HCT116 (cell line): ENCODE measurements at regions not wholly inside any gene's neighbourhood (a gene's known extent, or its start where the extent isn't known, plus 50 kb on each side); places are given as distances from the start of the nearest gene placed in this dataset.

ENCODE experiments used
- ATAC-seq: fragments of 200-7000 bp; cut with Tn5 transposase; 2 replicates; pipeline ENCODE4 v1.9.1; 2020; ENCODE audit warnings: mild to moderate bottlenecking, moderate library complexity
- BruUV-seq: library from RNA; stranded (reverse); fragments of 400-500 nt; replicated peaks from 2 replicates; lab custom pipeline; 2021; lab: Mats Ljungman, UMichigan
- CTCF ChIA-PET: fragments of 300-600 bp; sonication (Branson Sonifier 250); formaldehyde crosslinking; loops from one replicate; lab custom pipeline; 2021; ENCODE audit warnings: antibody characterized with exemption; lab: Charles Lee
- POLR2A ChIA-PET: fragments of 300-600, 350-600 bp; sonication (Branson Sonifier 250); formaldehyde crosslinking; loops from one replicate; lab custom pipeline; 2021; ENCODE audit warnings: antibody characterized with exemption; lab: Charles Lee
- RAD21 ChIA-PET, 2 experiments: fragments of 300-600 bp; sonication (Branson Sonifier 250); formaldehyde crosslinking; loops; one replicate each; lab custom pipeline; 2023; ENCODE audit warnings: low total read pairs in 2 of 2; ENCODE audit not compliant: uncharacterized antibody in 2 of 2, unreplicated experiment in 2 of 2, low non-redundant PET in 1 of 2; lab: Charles Lee
- DNase-seq: peaks from one replicate; pipeline ENCODE4 v3.0.0-alpha.2; 2010; ENCODE audit warnings: low read depth, low spot score
- H2AFZ ChIP-seq: fragments of 200-600 bp; shearing (Covaris generic), sonication (generic); 2 replicates; pipeline ENCODE4 v1.6.1; 2017; ENCODE audit warnings: low read depth, mixed run types, mixed read lengths, antibody characterized with exemption, low read length; ENCODE audit not compliant: poor library complexity, severe bottlenecking
- H3K27ac ChIP-seq: 2 replicates; pipeline ENCODE4 v1.5.1; 2012; ENCODE audit warnings: low read depth, low read length
- H3K27me3 ChIP-seq: fragments of 200-600 bp; sonication (generic); 2 replicates; pipeline ENCODE4 v1.6.1; 2016; ENCODE audit warnings: mixed run types, low read length, mixed read lengths; ENCODE audit not compliant: insufficient read depth
- H3K36me3 ChIP-seq, 2 experiments: fragments of 200-500 bp in 1 of 2; fragments of 200-600 bp in 1 of 2; sonication (Bioruptor generic) in 1 of 2; sonication (generic) in 1 of 2; 2 replicates each; pipeline versions ENCODE4 v1.5.1 to v1.6.1; 2014 to 2016; ENCODE audit warnings: low read length in 2 of 2, inconsistent platforms in 1 of 2, mixed read lengths in 1 of 2, mixed run types in 1 of 2; ENCODE audit not compliant: insufficient read depth in 2 of 2, control insufficient read depth in 1 of 2
- H3K4me1 ChIP-seq, 2 experiments: fragments of 200-600 bp in 1 of 2; sonication (generic) in 1 of 2; 2 replicates each; pipeline versions ENCODE4 v1.5.1 to v1.6.1; 2012 to 2017; ENCODE audit warnings: low read length in 2 of 2, inconsistent platforms in 1 of 2, mild to moderate bottlenecking in 1 of 2, mixed read lengths in 1 of 2, mixed run types in 1 of 2, moderate library complexity in 1 of 2; ENCODE audit not compliant: insufficient read depth in 2 of 2, control insufficient read depth in 1 of 2
- H3K4me2 ChIP-seq: fragments of 200-600 bp; sonication (generic); 2 replicates; pipeline ENCODE4 v1.6.1; 2017; ENCODE audit warnings: mixed run types, low read length, mixed read lengths
- H3K4me3 ChIP-seq, 2 experiments: fragments of 200-600 bp in 1 of 2; sonication (generic) in 1 of 2; replicated peaks in 1 of 2; 2 replicates each; pipeline ENCODE4 v1.5.1; 2011 to 2016; ENCODE audit warnings: low read length in 2 of 2, control low read depth in 1 of 2, low read depth in 1 of 2, mild to moderate bottlenecking in 1 of 2, mixed read lengths in 1 of 2, mixed run types in 1 of 2
- H3K79me2 ChIP-seq: fragments of 200-600 bp; sonication (generic); 2 replicates; pipeline ENCODE4 v1.6.1; 2017; ENCODE audit warnings: mild to moderate bottlenecking, mixed run types, low read length, moderate library complexity, mixed read lengths; ENCODE audit not compliant: insufficient read depth
- H3K9ac ChIP-seq: fragments of 200-600 bp; sonication (generic); 2 replicates; pipeline ENCODE4 v1.6.1; 2016; ENCODE audit warnings: low read length, mixed read lengths
- H3K9me2 ChIP-seq: fragments of 200-600 bp; sonication (generic), shearing (Covaris generic); 2 replicates; pipeline ENCODE4 v1.6.1; 2017; ENCODE audit warnings: mixed run types, mild to moderate bottlenecking, moderate library complexity; ENCODE audit not compliant: insufficient read depth
- H3K9me3 ChIP-seq, 2 experiments: fragments of 200-500 bp in 1 of 2; fragments of 200-600 bp in 1 of 2; sonication (Bioruptor generic) in 1 of 2; sonication (generic) in 1 of 2; 2 replicates each; pipeline ENCODE4 v1.6.1; 2014 to 2017; ENCODE audit warnings: low read length in 2 of 2, mixed read lengths in 2 of 2, inconsistent platforms in 1 of 2, low read depth in 1 of 2, mild to moderate bottlenecking in 1 of 2, mixed run types in 1 of 2, moderate library complexity in 1 of 2; ENCODE audit not compliant: control insufficient read depth in 1 of 2, insufficient read depth in 1 of 2
- H4K20me1 ChIP-seq: fragments of 200-600 bp; sonication (generic), shearing (Covaris generic); 2 replicates; pipeline ENCODE4 v1.6.1; 2017; ENCODE audit warnings: mixed run types, mild to moderate bottlenecking, moderate library complexity; ENCODE audit not compliant: insufficient read depth
- CEBPB ChIP-seq: IDR thresholded peaks from 2 replicates; pipeline ENCODE4 v1.6.1; 2012; ENCODE audit warnings: low read depth
- EGR1 ChIP-seq: IDR thresholded peaks from 2 replicates; pipeline ENCODE4 v1.6.1; 2012; ENCODE audit warnings: low read depth
- SP1 ChIP-seq: IDR thresholded peaks from 2 replicates; pipeline ENCODE4 v1.6.1; 2012; ENCODE audit warnings: low read depth
- ZFX ChIP-seq: fragments of 450-650 bp; IDR thresholded peaks from 2 replicates; pipeline ENCODE4 v1.6.1; 2017
- intact Hi-C: fragments of 100-400 bp; cut with micrococcal nuclease; formaldehyde crosslinking; loops from 2 replicates; pipeline ENCODE4 v1.10.0; 2022
- TF ChIP-seq, protein P1 (sequence below): IDR thresholded peaks from 2 replicates; pipeline ENCODE4 v1.6.1; 2012; ENCODE audit warnings: low read depth

DNA sequence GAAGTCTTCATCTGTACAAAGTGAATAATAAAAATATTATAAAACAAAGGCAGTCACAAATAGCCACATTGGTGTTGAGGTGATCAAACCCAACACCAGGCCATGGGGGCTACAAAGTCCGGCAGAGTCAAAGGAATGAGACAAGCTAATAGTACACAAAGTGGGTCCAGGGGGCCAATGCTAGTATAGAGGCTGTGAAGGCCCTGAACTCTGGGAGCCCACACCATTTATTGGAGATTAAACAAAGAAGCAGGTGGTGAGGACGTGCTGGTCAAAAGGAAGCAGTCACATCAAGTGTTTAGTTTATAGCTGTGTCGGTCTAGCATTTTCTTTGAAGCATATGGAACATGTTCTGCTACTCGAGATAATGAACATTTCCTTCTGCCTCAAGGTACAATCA lies 58.6 kb upstream of the CCT8L2 start:
- no peak for TF ChIP-seq EGR1
- TF ChIP-seq ZFX, result no peak
- TF ChIP-seq, protein P1, sequence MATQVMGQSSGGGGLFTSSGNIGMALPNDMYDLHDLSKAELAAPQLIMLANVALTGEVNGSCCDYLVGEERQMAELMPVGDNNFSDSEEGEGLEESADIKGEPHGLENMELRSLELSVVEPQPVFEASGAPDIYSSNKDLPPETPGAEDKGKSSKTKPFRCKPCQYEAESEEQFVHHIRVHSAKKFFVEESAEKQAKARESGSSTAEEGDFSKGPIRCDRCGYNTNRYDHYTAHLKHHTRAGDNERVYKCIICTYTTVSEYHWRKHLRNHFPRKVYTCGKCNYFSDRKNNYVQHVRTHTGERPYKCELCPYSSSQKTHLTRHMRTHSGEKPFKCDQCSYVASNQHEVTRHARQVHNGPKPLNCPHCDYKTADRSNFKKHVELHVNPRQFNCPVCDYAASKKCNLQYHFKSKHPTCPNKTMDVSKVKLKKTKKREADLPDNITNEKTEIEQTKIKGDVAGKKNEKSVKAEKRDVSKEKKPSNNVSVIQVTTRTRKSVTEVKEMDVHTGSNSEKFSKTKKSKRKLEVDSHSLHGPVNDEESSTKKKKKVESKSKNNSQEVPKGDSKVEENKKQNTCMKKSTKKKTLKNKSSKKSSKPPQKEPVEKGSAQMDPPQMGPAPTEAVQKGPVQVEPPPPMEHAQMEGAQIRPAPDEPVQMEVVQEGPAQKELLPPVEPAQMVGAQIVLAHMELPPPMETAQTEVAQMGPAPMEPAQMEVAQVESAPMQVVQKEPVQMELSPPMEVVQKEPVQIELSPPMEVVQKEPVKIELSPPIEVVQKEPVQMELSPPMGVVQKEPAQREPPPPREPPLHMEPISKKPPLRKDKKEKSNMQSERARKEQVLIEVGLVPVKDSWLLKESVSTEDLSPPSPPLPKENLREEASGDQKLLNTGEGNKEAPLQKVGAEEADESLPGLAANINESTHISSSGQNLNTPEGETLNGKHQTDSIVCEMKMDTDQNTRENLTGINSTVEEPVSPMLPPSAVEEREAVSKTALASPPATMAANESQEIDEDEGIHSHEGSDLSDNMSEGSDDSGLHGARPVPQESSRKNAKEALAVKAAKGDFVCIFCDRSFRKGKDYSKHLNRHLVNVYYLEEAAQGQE, result no peak
- no peak for TF ChIP-seq CEBPB
- no peak for TF ChIP-seq SP1
- Histone ChIP-seq H3K4me1 (no peaks in the 10 kb centered on the region), H3K9me3 (no peaks in the 10 kb centered on the region; a peak in 1 of 4 replicates), H2AFZ (no peak overlapping the region), H3K79me2 (no peaks in the 10 kb centered on the region), H3K27ac (no peak overlapping the region), H3K9me2 (no peaks in the 10 kb centered on the region), H4K20me1 (no peaks in the 10 kb centered on the region), H3K36me3 (no peaks in the 10 kb centered on the region), H3K4me2 (no peak overlapping the region), H3K4me3 (no peak overlapping the region), H3K9ac (no peak overlapping the region), H3K27me3 (no peaks in the 10 kb centered on the region)
- ChIA-PET CTCF (no interaction called here), POLR2A (no interaction called here), RAD21 (no interaction called here)
- BruUV-seq, result no TSS peak
- DNase-seq (no peak), ATAC-seq (no peak)
- intact Hi-C loops, result no loop called here
